Endodermal cell (in vitro differentiated cells): ENCODE measurements at regions not wholly inside any gene's neighbourhood (a gene's known extent, or its start where the extent isn't known, plus 50 kb on each side); places are given as distances from the start of the nearest gene placed in this dataset.
A peak's percentile ranks its signal among the peaks of the same experiment; 100 is the strongest.

Experiments used
- DNase-seq: peaks from one replicate; pipeline ENCODE4 v3.0.0-alpha.2; 2017
- H3K27ac ChIP-seq: 2 replicates; pipeline ENCODE4 v1.5.1; 2013; ENCODE audit warnings: mild to moderate bottlenecking, low read depth, low read length, moderate library complexity
- H3K27me3 ChIP-seq: 2 replicates; pipeline ENCODE4 v1.6.1; 2013; ENCODE audit warnings: mild to moderate bottlenecking, low read length, moderate library complexity; ENCODE audit not compliant: insufficient read depth, control insufficient read depth, poor library complexity, severe bottlenecking
- H3K36me3 ChIP-seq: 2 replicates; pipeline ENCODE4 v1.7.0; 2013; ENCODE audit warnings: mild to moderate bottlenecking, low read length, moderate library complexity; ENCODE audit not compliant: control insufficient read depth, insufficient read depth
- H3K4me1 ChIP-seq: one replicate; pipeline ENCODE4 v1.7.0; 2013; ENCODE audit warnings: low read length; ENCODE audit not compliant: control insufficient read depth, insufficient read depth
- H3K4me3 ChIP-seq: 2 replicates; pipeline ENCODE4 v1.5.1; 2013; ENCODE audit warnings: mild to moderate bottlenecking, low read length, moderate library complexity
- H3K9ac ChIP-seq: 2 replicates; pipeline ENCODE4 v1.6.1; 2013; ENCODE audit warnings: mild to moderate bottlenecking, low read length, moderate library complexity; ENCODE audit not compliant: poor library complexity, severe bottlenecking; ENCODE audit errors: extremely low read depth
- H3K9me3 ChIP-seq: 2 replicates; pipeline ENCODE4 v1.6.1; 2013; ENCODE audit warnings: mild to moderate bottlenecking, low read length, moderate library complexity; ENCODE audit not compliant: control insufficient read depth
- H3K27ac Mint-ChIP-seq: 2 replicates; pipeline ENCODE4 v1.8.0; 2020; ENCODE audit warnings: mixed read lengths
- H3K27me3 Mint-ChIP-seq: 2 replicates; pipeline ENCODE4 v1.8.0; 2021; ENCODE audit warnings: mild to moderate bottlenecking, mixed read lengths; ENCODE audit not compliant: insufficient read depth
- H3K36me3 Mint-ChIP-seq: 2 replicates; pipeline ENCODE4 v1.8.0; 2020; ENCODE audit warnings: low read depth, mixed read lengths
- H3K4me1 Mint-ChIP-seq: 2 replicates; pipeline ENCODE4 v1.8.0; 2020; ENCODE audit warnings: mixed read lengths
- H3K4me3 Mint-ChIP-seq: 2 replicates; pipeline ENCODE4 v1.8.0; 2020; ENCODE audit warnings: mild to moderate bottlenecking, moderate library complexity, mixed read lengths
- H3K9me3 Mint-ChIP-seq: 2 replicates; pipeline ENCODE4 v1.8.0; 2020; ENCODE audit warnings: mild to moderate bottlenecking, mixed read lengths
- WGBS, 2 experiments: methylation state at CpG; one replicate each; pipeline versions ENCODE4 v1.1.5 to v1.1.7; 2013; ENCODE audit warnings: missing lambda C conversion rate in 2 of 2, mixed read lengths in 1 of 2; ENCODE audit not compliant: insufficient coverage in 1 of 2, insufficient read length in 1 of 2; 5-methylcytosine and 5-hydroxymethylcytosine counted together
- TF ChIP-seq, protein P1 (sequence below): fragments of 200-600 bp; sonication (generic); conservative IDR thresholded peaks from 2 replicates; pipeline ENCODE4 v1.5.0; 2021; ENCODE audit warnings: antibody characterized with exemption, mild to moderate bottlenecking

DNA sequence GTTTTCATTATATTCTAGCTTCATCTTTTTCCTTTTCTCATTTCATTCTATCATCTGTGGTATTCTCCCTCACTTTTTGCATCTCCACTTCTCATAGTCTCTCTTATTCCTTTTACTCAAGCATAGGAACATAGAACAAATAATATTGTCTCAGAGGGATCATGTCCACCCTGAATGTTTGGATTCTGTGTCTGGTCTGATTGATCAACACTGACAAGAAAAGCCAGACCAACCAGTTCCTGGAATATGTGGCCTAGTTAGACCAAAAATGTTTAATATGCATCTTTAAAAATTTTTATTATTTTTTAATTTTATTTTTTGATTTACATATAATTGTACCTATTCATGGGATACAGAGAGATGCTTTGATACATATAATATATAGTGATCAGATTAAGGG lies 212.0 kb upstream of the ALCAM start:
- Histone ChIP-seq H3K4me1 (no peaks in the 10 kb centered on the region), H3K36me3 (no peaks in the 10 kb centered on the region), H3K4me3 (no peak overlapping the region), H3K9ac (no peak overlapping the region), H3K27me3 (no peaks in the 10 kb centered on the region), H3K27ac (no peak overlapping the region), H3K9me3 (no peaks in the 10 kb centered on the region)
- Mint-ChIP-seq H3K27me3 (no peaks in the 10 kb centered on the region), H3K36me3 (no peaks in the 10 kb centered on the region), H3K4me3 (no peak overlapping the region), H3K9me3 (peaks cover 4% of the 10 kb centered on the region), H3K4me1 (no peaks in the 10 kb centered on the region), H3K27ac (no peak overlapping the region)
- TF ChIP-seq, protein P1, sequence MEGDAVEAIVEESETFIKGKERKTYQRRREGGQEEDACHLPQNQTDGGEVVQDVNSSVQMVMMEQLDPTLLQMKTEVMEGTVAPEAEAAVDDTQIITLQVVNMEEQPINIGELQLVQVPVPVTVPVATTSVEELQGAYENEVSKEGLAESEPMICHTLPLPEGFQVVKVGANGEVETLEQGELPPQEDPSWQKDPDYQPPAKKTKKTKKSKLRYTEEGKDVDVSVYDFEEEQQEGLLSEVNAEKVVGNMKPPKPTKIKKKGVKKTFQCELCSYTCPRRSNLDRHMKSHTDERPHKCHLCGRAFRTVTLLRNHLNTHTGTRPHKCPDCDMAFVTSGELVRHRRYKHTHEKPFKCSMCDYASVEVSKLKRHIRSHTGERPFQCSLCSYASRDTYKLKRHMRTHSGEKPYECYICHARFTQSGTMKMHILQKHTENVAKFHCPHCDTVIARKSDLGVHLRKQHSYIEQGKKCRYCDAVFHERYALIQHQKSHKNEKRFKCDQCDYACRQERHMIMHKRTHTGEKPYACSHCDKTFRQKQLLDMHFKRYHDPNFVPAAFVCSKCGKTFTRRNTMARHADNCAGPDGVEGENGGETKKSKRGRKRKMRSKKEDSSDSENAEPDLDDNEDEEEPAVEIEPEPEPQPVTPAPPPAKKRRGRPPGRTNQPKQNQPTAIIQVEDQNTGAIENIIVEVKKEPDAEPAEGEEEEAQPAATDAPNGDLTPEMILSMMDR = no peak
- DNase-seq = no peak

DNA sequence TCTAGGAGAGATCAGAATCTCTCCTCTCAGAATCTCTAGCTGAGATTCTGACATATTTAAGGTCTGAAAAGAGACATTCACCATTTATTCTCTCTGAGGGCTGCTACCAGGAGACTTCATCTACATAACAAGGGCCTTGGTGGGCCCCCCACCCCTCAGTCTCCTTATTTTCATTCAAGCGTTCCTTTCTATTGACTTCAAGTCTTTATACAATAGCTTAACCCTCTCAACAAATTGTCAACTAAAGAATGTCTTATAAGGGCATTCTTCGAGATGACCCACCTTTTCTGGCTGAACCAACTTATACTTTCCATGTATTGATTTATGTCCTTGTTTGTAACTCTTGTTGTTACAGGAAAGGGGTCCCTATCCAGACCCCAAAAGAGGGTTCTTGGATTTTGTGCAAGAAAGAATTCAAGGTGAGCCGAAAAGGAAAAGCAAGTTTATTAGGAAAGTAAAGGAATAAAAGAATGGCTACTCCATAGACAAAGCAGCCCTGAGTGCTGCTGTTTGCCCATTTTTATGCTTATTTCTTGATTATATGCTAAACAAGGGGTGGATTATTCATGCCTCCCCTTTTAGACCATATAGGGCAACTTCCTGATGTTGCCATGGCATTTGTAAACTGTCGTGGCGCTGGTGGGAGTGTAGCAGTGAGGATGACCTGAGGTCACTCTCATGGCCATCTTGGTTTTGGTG lies 209.5 kb upstream of the ALCAM start:
- Mint-ChIP-seq H3K9me3 (no peaks in the 10 kb centered on the region), H3K36me3 (no peaks in the 10 kb centered on the region), H3K27ac (no peak overlapping the region), H3K4me3 (no peak overlapping the region), H3K27me3 (no peaks in the 10 kb centered on the region), H3K4me1 (no peaks in the 10 kb centered on the region)
- no peak for DNase-seq
- no peaks in the 10 kb centered on the region for H3K4me1 ChIP-seq
- no peaks in the 10 kb centered on the region for H3K27me3 ChIP-seq
- WGBS, 2 experiments = 94 to 100% methylated on average over 1 to 5 of the region's 5 CpGs
- peak overlapping the region; percentile 55 for H3K27ac ChIP-seq
- H3K9me3 ChIP-seq = no peaks in the 10 kb centered on the region
- no peaks in the 10 kb centered on the region for H3K36me3 ChIP-seq
- TF ChIP-seq, protein P1 = no peak
- no peak overlapping the region for H3K4me3 ChIP-seq
- H3K9ac ChIP-seq = no peak overlapping the region

DNA sequence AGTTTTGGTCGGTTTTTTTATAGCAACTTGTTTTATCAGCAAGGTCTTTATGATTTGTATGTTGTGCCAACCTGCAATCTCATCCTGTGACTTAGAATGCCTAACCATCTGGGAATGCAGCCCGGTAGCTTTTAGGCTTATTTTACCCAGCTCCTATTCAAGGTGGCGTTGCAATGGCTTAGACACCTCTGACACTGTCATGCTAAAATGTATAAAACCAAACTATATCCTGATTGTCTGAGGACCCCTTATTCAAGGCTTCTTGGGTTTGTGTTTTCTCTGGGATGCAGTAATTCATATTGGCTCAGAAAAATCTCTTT lies 209.0 kb upstream of the ALCAM start:
- no peak overlapping the region for H3K4me3 Mint-ChIP-seq
- TF ChIP-seq, protein P1 = no peak
- no peak overlapping the region for H3K9ac ChIP-seq
- no peak overlapping the region for H3K27ac ChIP-seq
- no peaks in the 10 kb centered on the region for H3K9me3 ChIP-seq
- no peaks in the 10 kb centered on the region for H3K36me3 Mint-ChIP-seq
- no peaks in the 10 kb centered on the region for H3K9me3 Mint-ChIP-seq
- H3K36me3 ChIP-seq = no peaks in the 10 kb centered on the region
- no peaks in the 10 kb centered on the region for H3K4me1 Mint-ChIP-seq
- H3K4me3 ChIP-seq = no peak overlapping the region
- 79 to 85% methylated on average over 3 of the region's 3 CpGs for WGBS, 2 experiments
- no peak for DNase-seq
- H3K27me3 Mint-ChIP-seq = no peaks in the 10 kb centered on the region
- no peak overlapping the region for H3K27ac Mint-ChIP-seq
- no peaks in the 10 kb centered on the region for H3K4me1 ChIP-seq
- H3K27me3 ChIP-seq = no peaks in the 10 kb centered on the region
